ENCODE measurements at regions not wholly inside any gene's neighbourhood (a gene's known extent, or its start where the extent isn't known, plus 50 kb on each side); places are given as distances from the start of the nearest gene placed in this dataset.

DNA sequence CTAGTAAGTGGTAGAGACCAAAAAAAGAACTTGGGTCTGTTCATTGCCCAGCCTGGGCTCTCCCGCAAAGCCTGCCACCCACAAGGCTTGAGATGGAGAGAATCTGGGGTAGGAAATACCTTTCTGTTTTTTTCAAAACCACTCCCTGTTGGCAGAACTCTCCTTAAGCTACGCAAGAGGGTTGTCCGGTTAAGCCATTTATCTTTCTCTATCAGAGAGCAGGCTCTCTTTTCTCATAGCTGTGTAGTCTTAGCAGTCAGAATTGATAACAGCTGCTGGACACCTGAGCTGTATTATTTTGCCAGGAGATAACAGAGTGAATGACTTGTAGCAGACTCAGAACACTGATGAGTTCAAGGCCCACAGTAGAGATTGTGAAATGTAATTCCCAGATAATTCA, 1088.1 kb downstream of the TSN start:
- no peak for DNase-seq

DNA sequence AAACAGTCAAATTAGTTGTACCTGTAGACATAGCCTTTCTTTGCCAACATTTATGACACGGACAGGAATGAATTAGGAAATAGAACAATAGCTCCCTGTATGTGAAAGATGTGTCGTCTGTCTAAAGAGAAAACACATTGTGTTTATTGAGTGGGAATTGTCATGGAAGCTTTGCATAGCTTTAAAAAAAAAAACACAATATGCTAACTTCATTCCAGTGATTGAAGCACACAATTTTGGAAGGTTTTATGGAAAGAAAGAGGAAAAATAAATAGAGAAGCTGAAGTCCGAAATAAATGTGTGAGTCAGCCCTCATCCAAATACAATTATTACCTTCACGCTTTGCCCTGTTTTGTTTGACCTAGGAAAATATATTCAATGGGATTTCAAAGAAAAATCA, 1095.7 kb downstream of the TSN start:
- no peak for DNase-seq

DNA sequence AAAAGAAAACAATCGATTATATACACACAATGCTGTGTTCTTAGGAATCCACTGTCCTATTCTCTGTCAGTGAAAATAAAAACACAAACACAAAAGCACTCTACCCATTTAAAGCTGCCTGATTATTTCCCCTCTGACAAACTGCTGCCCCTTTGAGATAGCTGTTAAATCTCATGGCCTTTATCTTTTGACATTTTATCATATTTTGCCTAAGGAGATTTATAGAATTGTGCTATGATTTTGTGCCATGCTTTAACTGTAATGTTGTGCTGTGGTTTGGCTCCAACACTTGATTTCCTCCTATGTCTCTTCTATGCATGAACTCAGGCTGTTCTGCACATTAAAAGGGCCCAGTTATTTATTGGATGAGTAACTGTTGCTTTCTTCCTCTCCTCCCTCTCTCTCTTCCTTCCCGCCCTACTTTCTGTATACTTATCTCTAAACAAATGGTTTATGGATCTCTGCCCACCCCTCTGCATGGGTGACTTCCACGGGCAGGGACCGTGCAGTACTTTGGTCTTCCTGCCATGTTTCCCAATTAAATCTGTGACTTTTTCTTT, 1096.6 kb downstream of the TSN start:
- no peak for DNase-seq

DNA sequence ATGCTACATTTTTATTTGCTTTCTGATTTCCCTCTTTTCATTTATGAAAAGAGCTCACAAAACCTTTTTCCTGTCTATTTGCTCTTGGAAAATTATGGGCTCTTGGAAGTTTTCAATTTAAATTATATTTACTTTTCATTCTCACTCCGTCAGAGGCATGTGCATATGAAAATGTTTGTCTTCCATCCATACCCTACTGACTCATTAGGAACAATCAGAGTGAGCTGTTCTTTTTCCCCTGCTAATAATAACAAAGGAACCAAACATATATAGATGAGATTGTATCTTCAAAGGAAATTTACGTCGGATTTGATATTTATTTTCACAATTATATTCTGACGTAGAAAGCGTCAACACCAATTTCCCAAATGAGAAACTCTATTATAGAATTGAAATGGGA, 1101.2 kb downstream of the TSN start:
- DNase-seq, result no peak

DNA sequence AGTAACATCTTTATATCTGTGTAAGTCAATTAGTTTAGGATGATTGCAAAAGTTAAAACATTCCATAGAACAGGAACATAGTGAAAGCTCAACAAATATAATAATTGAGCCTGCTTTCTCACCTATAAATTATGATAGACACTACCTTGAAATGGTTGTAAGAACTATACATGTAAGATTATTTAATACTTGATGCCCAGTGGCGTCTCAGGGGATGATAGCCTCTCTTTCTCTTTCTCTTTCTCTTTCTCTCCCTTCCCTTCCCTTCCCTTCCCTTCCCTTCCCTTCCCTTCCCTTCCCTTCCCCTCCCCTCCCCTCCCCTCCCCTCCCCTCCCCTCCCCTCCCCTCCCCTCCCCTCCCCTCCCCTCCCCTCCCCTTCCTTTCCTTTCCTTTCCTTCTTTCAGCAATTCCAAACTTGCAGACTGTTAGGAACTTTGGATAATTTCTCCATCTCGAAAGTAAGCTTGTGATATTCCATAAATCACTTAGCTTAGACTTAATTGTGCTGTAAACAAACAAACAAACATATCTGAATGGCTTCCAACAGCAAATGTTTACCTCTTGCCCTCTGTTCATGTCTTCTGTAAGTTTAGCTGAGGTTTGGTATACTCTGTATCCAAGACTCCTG, 1102.7 kb downstream of the TSN start:
- DNase-seq, result no peak

DNA sequence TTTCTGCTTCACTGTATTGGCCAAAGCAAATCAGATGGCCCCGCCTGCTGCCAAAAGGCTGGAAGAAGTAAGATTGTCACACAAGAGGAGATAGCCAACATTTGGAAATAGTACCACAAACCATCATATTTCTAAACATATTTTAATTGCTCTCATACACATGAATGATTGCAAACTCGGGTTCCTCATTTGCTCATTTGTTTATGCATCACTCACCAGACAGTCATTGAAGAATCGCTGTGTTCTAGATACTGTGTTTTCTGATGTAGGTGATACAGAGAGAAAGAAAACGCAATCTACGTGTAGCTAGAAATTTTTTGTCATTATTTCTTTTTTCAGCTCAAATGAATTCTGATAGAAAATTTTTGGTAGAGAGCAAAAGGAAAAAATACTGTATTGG, 1103.4 kb downstream of the TSN start:
- DNase-seq, result no peak

DNA sequence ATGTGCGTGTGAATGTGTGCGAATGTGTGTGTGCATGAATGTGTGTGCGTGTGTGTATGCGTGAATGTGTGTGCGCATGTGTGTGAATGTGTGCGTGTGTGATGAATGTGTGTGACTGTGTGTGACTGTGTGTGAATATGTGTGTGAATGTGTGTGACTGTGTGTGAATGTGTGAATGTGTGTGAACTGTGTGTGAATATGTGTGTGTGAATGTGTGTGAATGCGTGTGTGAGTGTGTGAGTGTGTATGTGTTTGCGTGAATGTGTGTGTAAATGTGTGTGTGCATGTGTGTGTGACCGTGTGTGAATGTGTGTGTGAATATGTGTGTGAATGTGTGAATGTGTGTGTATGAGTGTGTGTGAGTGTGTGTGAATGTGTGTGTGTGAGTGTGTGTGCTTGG, 1103.8 kb downstream of the TSN start:
- DNase-seq, result no peak

DNA sequence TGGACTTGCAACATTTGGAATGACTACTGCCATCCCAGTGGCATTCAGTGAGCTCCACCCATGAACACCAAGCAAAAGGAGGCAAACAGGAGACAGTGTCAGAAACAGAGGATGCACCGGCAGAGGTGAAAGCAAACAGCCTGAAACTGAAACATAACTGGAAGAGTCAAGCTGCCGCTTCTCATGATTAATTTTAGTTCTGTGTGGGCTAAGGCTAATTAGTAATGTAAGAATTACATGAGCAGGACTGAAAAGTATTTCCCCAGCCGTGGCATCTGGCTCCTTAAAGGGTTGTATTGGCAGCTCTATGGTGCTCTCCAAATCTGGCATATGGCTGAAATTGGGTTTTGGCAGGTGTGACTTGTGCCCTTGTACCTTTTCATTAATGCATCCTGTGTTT, 1108.1 kb downstream of the TSN start:
- DNase-seq, result no peak

DNA sequence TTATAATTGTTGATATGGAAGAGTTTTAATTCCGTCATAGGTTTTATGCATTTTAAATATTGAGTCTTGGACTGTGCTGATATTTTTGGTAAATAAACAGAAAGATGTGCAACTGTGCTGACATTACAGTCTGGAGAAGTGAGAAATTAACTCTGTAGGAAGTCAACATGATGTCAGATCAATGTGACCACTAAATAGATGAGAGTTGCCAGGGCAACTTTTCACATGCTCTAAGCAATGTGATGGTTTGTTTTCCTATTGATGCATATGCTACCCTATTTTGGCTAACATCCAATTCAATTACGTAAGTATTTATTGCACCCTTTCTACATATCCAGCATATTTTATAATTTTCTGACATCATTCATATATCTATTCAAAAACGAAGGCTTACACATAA, 1109.3 kb downstream of the TSN start:
- DNase-seq, result no peak

DNA sequence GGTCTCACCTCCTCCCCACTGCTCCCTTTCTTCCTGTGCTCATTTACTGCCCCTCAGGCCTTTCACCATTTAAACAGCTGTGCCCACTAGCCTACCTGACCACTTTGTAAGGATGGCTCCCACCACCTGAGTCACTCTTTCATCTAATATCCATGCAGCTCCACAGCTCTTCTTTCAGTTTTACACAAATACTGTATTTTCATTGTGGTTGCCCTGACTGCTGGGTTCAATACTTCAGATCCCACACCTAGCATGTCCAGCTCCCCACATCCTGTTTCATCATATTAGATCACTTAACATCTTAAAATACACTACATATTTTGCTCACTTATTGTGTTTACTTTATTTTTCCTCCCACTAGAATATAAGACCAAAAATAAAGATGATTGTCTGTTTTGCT, 1110.6 kb downstream of the TSN start:
- DNase-seq, result no peak

DNA sequence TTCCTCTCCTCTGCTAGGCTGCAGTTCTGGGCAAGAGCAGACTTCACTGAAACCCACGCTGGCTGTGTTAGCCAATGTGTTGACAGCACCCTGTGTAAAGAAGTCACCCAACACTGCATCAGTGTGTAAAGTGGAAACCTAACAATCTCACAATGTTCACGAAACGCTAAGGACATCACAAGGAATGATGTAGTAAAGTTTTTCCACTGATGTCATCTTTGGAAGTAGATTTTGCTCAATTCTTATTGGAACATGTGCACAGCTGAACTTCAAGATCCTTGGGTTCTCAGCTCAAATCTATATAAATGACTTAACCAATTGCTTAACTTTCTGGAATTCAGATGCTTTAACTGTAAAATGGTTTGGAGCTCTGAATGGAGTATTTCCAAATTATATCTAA, 1112.5 kb downstream of the TSN start:
- DNase-seq, result no peak

DNA sequence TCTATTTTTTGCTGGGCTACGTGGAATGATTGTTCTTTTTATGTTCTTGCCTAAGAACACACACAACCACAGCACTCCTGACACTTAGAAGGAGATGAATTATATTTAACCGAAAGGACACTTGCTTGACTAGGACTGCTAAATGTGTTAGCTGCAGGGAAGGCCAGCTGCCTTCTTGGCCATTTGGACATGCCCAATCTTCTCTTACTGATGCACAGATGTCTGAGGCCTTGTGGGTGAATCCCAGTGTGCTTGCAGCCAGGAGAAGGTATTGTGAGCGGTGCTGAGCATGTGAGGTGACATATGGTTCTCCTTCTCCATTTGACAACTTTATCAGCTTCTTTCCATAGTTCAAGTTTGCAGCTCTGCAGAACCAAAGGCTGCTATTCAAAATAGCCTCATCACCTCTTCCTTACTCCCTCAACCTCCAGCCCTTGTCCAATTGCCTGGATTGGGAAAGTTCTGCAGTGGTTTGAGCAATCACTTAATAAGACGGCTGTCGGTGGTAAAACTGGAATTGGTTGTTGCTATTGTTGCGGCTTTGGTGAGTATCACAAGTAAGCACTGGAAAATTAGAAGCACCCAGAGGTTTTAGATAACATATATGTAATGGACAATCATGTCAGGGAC, 1113.3 kb downstream of the TSN start:
- DNase-seq, result no peak

DNA sequence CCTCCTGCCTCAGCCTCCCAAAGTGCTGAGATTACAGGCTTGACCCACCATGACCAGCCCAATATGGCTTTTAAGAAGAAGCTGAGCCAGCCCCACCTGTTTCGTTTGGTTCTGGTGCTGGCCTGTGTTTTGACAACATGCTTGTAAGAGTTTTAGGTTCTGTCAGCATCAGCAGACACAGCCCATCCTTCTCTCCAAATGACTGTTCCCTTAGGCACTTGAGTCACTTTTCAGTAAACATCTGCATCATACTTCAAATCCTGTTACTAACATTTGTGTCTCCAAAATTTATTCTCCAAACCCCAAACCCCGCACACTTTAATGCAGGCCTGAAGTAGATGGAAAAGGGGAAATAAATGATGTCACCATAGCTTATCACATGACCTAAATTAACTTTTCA, 1118.5 kb downstream of the TSN start:
- no peak for DNase-seq

DNA sequence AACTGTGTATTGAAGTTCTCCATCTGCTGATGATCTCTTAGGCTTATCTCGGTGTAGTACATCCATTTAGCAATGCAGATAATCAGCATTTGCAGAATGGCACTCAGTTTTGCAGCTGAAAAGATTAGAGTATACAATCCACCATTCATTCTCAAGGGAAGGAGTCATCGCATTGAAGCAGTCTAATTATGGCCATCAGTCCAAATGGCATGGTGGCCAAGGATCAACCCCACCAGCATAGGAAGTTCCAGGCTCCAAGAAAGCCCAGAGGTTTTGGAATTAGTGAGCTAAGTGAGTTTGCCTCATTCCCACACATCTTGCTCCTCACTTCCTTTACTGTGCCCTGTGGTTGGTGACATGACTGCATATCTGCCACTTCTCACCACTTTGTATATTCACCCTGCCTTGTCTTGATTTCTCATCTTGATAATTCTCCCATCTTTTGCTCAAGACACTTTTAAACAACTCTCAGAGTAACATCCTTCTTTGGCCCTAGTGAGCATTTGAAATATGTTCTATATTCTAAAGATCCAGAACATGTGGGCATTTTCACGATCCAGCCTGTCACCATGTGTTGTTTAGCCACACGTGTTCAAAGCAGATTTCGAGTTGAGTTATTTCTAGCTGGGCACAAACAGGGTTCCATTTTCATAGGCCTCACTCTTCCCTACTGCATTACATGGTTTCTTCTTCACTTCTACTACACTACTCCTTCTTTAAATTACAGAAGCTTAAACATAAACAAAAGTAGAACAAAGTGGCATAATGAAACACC, 1119.8 kb downstream of the TSN start:
- DNase-seq, result no peak

DNA sequence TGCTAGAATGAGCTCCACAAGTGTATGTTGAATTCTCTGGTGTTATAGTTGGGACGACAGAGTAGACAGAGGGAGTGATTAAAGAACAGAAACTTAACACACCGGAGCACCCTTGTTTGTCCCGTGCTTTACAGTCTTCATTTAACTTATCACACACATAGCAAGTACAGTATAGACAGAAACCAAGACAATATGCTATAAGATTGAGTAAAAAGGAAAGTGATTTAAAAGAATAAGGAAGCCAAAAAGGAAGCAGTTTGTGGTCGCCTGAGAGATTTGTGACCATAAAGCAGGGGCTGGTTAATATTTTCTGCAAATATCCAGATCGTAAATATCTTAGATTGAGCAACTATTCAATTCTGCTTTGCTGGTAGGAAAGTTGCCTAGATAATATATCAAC, 1128.4 kb downstream of the TSN start:
- no peak for DNase-seq

DNA sequence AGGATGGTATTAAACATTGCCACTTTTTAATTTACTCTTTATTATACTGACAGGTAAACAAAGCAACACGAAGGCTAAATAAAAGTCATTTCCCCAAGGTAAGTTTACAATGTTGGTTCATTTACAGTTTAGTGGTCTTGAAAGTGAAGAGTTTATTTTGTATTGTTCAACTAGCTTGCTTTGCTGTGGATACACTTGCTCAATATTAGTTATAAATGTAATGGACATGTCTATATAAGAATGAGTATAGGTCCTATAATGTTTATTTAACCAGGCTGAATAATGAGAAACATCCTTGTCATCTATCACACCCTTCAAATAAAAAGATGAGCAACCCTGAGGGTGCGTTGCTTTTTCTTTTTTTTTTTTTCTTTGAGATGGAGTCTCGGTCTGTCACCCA, 1129.4 kb downstream of the TSN start:
- no peak for DNase-seq

DNA sequence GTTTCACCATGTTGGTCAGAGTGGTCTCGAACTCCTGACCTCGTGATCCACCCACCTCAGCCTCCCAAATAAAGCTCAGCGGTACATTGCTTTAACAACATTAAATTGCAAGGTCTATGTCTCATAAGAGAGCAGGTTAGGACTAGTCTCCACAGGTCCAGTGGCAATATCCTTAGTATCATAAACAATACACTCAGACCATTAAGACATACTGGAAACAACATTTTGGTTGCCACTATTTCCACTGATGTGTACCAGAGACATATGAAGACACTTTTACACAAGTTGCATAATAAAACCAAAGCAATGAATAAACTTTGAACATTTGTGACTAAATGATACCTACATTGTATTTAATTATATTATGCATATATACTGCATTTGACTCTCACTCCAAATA, 1130.0 kb downstream of the TSN start:
- DNase-seq, result no peak

DNA sequence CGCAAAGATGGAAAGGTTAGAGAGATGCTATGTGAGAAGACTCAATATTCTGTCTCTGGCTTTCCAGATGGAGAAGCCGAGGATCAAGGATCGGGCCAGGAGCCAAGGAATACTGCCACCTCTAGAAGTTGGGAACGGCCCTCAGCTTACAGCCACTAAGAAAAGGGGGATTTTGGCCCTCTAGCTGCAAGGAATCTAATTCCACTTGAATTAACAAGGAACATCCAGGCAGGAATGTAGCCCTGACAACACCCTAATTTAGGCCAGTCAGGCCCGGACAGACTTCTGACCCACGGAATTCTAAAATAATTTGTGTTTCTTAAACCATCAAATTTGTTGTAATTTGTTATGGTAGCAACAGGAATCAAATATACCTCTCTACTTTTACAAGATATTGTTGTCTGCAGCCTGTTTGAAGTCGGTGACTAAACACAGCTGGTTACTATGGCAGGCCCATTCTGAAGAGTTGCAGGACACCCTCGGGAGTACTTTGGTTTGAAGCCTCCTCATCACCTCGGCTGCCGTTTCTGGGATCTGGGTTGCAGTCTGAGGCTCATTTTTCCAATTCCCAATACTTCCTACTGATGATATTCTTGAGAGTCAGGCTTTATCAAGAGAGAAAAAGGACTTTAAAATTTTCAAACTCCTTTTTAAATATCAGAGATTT, 1131.2 kb downstream of the TSN start:
- no peak for DNase-seq

DNA sequence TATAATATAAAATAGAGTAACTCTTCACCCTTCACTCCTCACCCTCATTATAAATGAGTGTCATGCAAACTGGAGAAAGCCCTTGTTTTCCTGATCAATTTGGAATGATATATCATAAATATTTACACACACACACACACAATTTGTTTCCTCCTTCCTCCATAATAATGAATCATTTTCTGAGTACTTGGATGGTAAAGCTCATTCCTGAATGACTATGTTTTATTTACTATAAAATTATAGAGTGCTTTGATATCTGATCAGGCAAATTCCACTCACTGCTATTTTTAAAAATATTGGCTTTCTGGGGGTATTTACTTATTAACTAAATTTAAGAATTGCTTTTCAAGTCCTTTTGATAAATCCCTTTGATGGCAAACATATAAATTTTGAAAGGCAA, 1125.5 kb upstream of the CNTNAP5 start:
- DNase-seq, result no peak

DNA sequence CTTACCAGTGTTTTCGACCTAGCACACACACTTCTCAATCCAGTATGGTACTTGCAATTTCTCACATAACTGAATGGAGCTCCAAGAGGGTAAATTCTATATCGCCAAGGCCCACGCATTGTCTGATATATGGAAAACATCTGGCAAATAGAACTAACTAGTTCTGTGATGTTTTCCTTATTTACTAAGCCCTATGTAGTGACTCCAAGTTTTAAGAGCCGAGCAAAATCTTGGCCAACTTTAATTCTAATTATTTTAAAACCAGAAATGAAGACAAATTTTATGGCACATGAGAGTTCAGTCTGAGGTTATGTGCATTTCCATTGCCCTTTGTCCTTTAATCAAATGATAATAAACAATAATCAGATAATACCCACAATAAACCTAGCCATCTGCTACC, 1119.7 kb upstream of the CNTNAP5 start:
- no peak for DNase-seq

DNA sequence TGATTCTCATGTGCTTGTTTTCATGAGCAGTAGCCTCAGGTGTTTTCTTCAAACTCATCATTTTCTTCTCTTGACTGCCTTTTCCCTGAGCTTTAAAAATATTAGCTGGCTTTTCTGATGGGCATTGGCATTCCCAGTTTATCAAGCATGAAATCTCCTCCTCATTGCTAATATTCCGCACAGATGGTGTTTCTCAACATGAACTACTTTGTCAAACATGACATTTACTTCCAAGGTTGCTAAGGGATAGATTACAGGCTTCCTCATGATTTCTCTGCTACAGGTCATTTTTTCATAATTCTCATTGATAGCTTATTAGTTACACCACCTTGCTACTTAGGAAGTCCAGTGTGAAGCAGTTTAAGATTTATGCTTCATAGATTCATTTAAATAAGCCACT, 1116.9 kb upstream of the CNTNAP5 start:
- no peak for DNase-seq

DNA sequence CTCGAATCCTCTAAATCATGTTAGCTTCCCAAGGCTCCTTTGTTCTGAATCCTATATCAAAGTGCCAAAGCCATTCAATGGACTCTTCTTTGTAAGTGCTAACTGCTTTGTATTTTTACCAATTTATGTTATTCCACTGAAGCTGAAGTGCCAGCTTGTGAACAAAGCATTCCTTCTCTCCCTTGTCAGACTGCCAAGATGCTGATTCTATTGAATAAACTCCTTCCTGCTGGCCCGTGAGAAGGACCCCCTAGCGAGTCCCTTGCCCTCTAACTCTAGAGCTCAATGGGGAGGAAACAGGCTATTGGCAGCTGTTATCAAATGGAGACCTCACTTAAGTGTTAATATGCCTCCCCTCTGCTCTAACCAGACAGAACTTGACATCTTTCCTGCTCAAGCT, 1097.9 kb upstream of the CNTNAP5 start:
- no peak for DNase-seq
